Sigmoid colon (tissue), 4 donors: ENCODE measurements at regions not wholly inside any gene's neighbourhood (a gene's known extent, or its start where the extent isn't known, plus 50 kb on each side); places are given as distances from the start of the nearest gene placed in this dataset.

ENCODE experiments used
- POLR2A ChIP-seq, 2 donors: fragments of 450-650 bp; IDR thresholded peaks; one replicate each; pipeline ENCODE4 v1.6.1; 2016; ENCODE audit warnings: antibody characterized with exemption in 2 of 2, mild to moderate bottlenecking in 2 of 2, moderate library complexity in 2 of 2
- POLR2AphosphoS5 ChIP-seq, 4 donors: sonication (generic); formaldehyde crosslinking; IDR thresholded peaks; one replicate each; pipeline ENCODE4 v1.6.1; 2017; ENCODE audit warnings: antibody characterized with exemption in 4 of 4
- TF ChIP-seq, protein P1 (sequence below), 4 experiments: fragments of 450-650 bp in 3 of 4; fragments of 200-600 bp in 1 of 4; IDR thresholded peaks; one replicate each; pipeline ENCODE4 v1.5.1; 2016 to 2019; ENCODE audit warnings: antibody characterized with exemption in 4 of 4, mild to moderate bottlenecking in 3 of 4, moderate library complexity in 2 of 4

DNA sequence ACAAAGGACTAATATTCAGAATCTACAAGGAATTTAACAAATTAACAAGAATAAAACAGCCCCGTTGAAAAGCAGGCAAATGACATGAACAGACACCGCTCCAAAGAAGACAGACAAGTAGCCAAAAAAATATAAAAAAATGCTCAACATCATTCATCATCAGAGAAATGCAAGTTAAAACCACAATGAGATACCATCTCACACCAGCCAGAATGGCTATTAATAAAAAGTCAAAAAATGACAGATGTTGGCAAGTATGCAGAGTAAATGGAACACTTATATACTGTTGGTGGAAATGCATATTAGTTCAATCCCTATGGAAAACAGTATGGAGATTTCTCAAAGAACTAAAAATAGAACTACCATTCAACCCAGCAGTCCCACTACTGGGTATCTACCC, 302.7 kb upstream of the RGMB start:
- TF ChIP-seq POLR2A (IDR thresholded peaks at IDR 0.05) = no peak
- TF ChIP-seq, protein P1, sequence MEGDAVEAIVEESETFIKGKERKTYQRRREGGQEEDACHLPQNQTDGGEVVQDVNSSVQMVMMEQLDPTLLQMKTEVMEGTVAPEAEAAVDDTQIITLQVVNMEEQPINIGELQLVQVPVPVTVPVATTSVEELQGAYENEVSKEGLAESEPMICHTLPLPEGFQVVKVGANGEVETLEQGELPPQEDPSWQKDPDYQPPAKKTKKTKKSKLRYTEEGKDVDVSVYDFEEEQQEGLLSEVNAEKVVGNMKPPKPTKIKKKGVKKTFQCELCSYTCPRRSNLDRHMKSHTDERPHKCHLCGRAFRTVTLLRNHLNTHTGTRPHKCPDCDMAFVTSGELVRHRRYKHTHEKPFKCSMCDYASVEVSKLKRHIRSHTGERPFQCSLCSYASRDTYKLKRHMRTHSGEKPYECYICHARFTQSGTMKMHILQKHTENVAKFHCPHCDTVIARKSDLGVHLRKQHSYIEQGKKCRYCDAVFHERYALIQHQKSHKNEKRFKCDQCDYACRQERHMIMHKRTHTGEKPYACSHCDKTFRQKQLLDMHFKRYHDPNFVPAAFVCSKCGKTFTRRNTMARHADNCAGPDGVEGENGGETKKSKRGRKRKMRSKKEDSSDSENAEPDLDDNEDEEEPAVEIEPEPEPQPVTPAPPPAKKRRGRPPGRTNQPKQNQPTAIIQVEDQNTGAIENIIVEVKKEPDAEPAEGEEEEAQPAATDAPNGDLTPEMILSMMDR (IDR thresholded peaks at IDR 0.05) = no peak
- TF ChIP-seq POLR2AphosphoS5 (IDR thresholded peaks at IDR 0.05) = no peak
